OCI-LY3 (cell line): ENCODE measurements at regions not wholly inside any gene's neighbourhood (a gene's known extent, or its start where the extent isn't known, plus 50 kb on each side); places are given as distances from the start of the nearest gene placed in this dataset.

Source experiments
- EZH2phosphoT487 ChIP-seq: fragments of 200-600 bp; shearing (Covaris generic); IDR thresholded peaks from 2 replicates; pipeline ENCODE4 v1.6.1; 2018; ENCODE audit warnings: antibody characterized with exemption, mixed run types, low read depth
- TF ChIP-seq, protein P1 (sequence below): fragments of 200-600, 300-600 bp; sonication (generic); IDR thresholded peaks from 2 replicates; pipeline ENCODE4 v1.5.1; 2014; ENCODE audit warnings: antibody characterized with exemption, low read length, low read depth

DNA sequence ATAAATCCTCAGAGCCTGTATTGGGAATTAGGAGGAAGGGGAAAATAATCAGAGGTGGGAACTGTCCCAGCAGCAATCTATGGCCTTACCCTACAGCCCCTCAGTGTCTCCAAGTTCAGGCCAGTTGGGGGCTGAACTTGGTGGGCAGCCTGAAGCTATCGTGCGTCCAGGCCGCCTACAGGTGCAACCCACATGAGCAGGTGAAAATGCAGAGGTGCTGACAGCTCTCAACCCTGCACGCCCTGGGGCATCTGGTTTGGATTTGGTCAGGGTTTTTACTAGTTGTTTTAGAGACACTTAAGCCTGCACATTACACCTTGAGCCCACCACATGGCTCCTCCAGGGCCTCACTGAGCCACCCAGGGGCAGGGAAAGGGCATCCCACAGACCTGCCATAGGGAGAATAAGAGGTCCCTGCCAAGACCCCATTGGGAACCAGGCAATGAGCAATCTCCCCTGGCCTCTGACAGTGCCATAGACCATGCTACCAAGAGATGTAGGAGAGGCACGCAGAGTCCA, 209.5 kb downstream of the FOXD2 start:
- TF ChIP-seq, protein P1, sequence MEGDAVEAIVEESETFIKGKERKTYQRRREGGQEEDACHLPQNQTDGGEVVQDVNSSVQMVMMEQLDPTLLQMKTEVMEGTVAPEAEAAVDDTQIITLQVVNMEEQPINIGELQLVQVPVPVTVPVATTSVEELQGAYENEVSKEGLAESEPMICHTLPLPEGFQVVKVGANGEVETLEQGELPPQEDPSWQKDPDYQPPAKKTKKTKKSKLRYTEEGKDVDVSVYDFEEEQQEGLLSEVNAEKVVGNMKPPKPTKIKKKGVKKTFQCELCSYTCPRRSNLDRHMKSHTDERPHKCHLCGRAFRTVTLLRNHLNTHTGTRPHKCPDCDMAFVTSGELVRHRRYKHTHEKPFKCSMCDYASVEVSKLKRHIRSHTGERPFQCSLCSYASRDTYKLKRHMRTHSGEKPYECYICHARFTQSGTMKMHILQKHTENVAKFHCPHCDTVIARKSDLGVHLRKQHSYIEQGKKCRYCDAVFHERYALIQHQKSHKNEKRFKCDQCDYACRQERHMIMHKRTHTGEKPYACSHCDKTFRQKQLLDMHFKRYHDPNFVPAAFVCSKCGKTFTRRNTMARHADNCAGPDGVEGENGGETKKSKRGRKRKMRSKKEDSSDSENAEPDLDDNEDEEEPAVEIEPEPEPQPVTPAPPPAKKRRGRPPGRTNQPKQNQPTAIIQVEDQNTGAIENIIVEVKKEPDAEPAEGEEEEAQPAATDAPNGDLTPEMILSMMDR, result no peak
- no peak for TF ChIP-seq EZH2phosphoT487
